H1 (cell line): ENCODE measurements at regions not wholly inside any gene's neighbourhood (a gene's known extent, or its start where the extent isn't known, plus 50 kb on each side); places are given as distances from the start of the nearest gene placed in this dataset.

Experiments
- CTCF ChIA-PET: fragments of 300-600 bp; sonication (Branson Sonifier 250); formaldehyde crosslinking; loops from one replicate; lab custom pipeline; 2021; ENCODE audit not compliant: partially characterized antibody; lab: Charles Lee
- POLR2A ChIA-PET: fragments of 300-600 bp; sonication (Branson Sonifier 250); formaldehyde crosslinking; loops from one replicate; lab custom pipeline; 2021; ENCODE audit warnings: inconsistent platforms; ENCODE audit not compliant: partially characterized antibody; lab: Charles Lee
- DNase-seq, 2 experiments: peaks; one replicate each; pipeline versions ENCODE4 v3.0.0 to v3.0.0-alpha.2; 2010 to 2022; ENCODE audit warnings: low spot score in 2 of 2, low read depth in 1 of 2, mixed read lengths in 1 of 2
- FAIRE-seq: peaks from 2 replicates; lab custom pipeline; 2011; peaks lifted over from hg19 to GRCh38; lab: Jason Lieb, UNC
- H2AFZ ChIP-seq: 2 replicates; pipeline ENCODE4 v1.8.1; 2012; ENCODE audit warnings: low read length, inconsistent platforms
- H2AK5ac ChIP-seq: 2 replicates; pipeline ENCODE4 v1.6.1; 2013; ENCODE audit warnings: low read depth, low read length
- H2BK120ac ChIP-seq: replicated peaks from 2 replicates; pipeline ENCODE3; 2013; ENCODE audit warnings: low read depth, low read length, inconsistent platforms
- H2BK12ac ChIP-seq: 2 replicates; pipeline ENCODE4 v1.6.1; 2013; ENCODE audit warnings: low read depth, low read length
- H2BK15ac ChIP-seq: 2 replicates; pipeline ENCODE4 v1.6.1; 2013; ENCODE audit warnings: low read length
- H2BK20ac ChIP-seq: 2 replicates; pipeline ENCODE4 v1.6.1; 2013; ENCODE audit warnings: low read length
- H2BK5ac ChIP-seq: 2 replicates; pipeline ENCODE4 v1.6.1; 2013; ENCODE audit warnings: low read depth, low read length
- H3K14ac ChIP-seq: 2 replicates; pipeline ENCODE4 v1.6.1; 2013; ENCODE audit warnings: inconsistent platforms; ENCODE audit not compliant: insufficient read length
- H3K18ac ChIP-seq: 2 replicates; pipeline ENCODE4 v1.6.1; 2013; ENCODE audit warnings: low read length; ENCODE audit errors: extremely low read depth
- H3K23ac ChIP-seq: 2 replicates; pipeline ENCODE4 v1.6.1; 2013; ENCODE audit warnings: inconsistent platforms; ENCODE audit not compliant: insufficient read length
- H3K23me2 ChIP-seq: 2 replicates; pipeline ENCODE4 v1.6.1; 2013; ENCODE audit warnings: low read depth, low read length
- H3K27ac ChIP-seq: 2 replicates; pipeline ENCODE4 v1.6.1; 2011; ENCODE audit warnings: low read depth, low read length, inconsistent platforms
- H3K27me3 ChIP-seq, 4 experiments: replicated peaks in 1 of 4; 1 replicate in 1 of 4; 2 replicates in 3 of 4; pipeline versions ENCODE4 v1.6.1 to v1.8.1; 2011 to 2013; ENCODE audit warnings: low read length in 3 of 4, mild to moderate bottlenecking in 3 of 4, inconsistent platforms in 2 of 4, mixed read lengths in 2 of 4, moderate library complexity in 1 of 4; ENCODE audit not compliant: control insufficient read depth in 3 of 4, insufficient read depth in 3 of 4; ENCODE audit errors: extremely low read depth in 1 of 4
- H3K36me3 ChIP-seq, 4 experiments: 2 replicates each; pipeline versions ENCODE4 v1.6.1 to v1.8.1; 2011 to 2013; ENCODE audit warnings: mild to moderate bottlenecking in 4 of 4, low read length in 3 of 4, moderate library complexity in 2 of 4, control low read depth in 1 of 4, inconsistent platforms in 1 of 4; ENCODE audit not compliant: insufficient read depth in 4 of 4, control insufficient read depth in 2 of 4
- H3K4ac ChIP-seq: replicated peaks from 2 replicates; pipeline ENCODE3; 2013; ENCODE audit warnings: low read length, low read depth, mixed read lengths, inconsistent platforms; ENCODE audit not compliant: insufficient read length
- H3K4me1 ChIP-seq, 4 experiments: replicated peaks in 1 of 4; 1 replicate in 1 of 4; 2 replicates in 3 of 4; pipeline versions ENCODE4 v1.6.1 to v1.8.1; 2011 to 2013; ENCODE audit warnings: low read length in 3 of 4, inconsistent platforms in 2 of 4, mixed read lengths in 1 of 4; ENCODE audit not compliant: insufficient read depth in 4 of 4, control insufficient read depth in 3 of 4
- H3K4me2 ChIP-seq, 2 experiments: 2 replicates each; pipeline versions ENCODE4 v1.6.1 to v1.8.1; 2011 to 2013; ENCODE audit warnings: low read depth in 2 of 2, low read length in 2 of 2, control low read depth in 1 of 2, inconsistent platforms in 1 of 2, mild to moderate bottlenecking in 1 of 2; ENCODE audit not compliant: insufficient read depth in 1 of 2
- H3K4me3 ChIP-seq, 4 experiments: fragments of 200-600, 300-600 bp in 1 of 4; sonication (generic), shearing (Covaris generic), sonication (Bioruptor Twin) in 1 of 4; 2 replicates each; pipeline versions ENCODE4 v1.5.1 to v1.8.1; 2011 to 2016; ENCODE audit warnings: low read length in 4 of 4, low read depth in 3 of 4, control low read depth in 2 of 4, inconsistent platforms in 2 of 4, mild to moderate bottlenecking in 2 of 4, mixed read lengths in 1 of 4, moderate library complexity in 1 of 4; ENCODE audit not compliant: insufficient read depth in 2 of 4; ENCODE audit errors: extremely low read depth in 1 of 4
- H3K56ac ChIP-seq: replicated peaks from 2 replicates; pipeline ENCODE3; 2013; ENCODE audit warnings: low read depth, mild to moderate bottlenecking, mixed read lengths, low read length, inconsistent platforms; ENCODE audit not compliant: insufficient read length
- H3K79me1 ChIP-seq: 2 replicates; pipeline ENCODE4 v1.6.1; 2013; ENCODE audit warnings: low read depth, low read length, control low read depth
- H3K79me2 ChIP-seq, 2 experiments: 2 replicates each; pipeline versions ENCODE4 v1.6.1 to v1.8.1; 2012 to 2013; ENCODE audit warnings: low read length in 2 of 2, mild to moderate bottlenecking in 2 of 2, inconsistent platforms in 1 of 2; ENCODE audit not compliant: insufficient read depth in 2 of 2, control insufficient read depth in 1 of 2
- H3K9ac ChIP-seq, 4 experiments: replicated peaks in 1 of 4; 1 replicate in 1 of 4; 2 replicates in 3 of 4; pipeline versions ENCODE4 v1.6.1 to v1.8.1; 2011 to 2013; ENCODE audit warnings: low read depth in 3 of 4, low read length in 3 of 4, control low read depth in 2 of 4, mild to moderate bottlenecking in 2 of 4, moderate library complexity in 2 of 4, inconsistent platforms in 1 of 4; ENCODE audit errors: extremely low read depth in 1 of 4
- H3K9me3 ChIP-seq, 2 experiments: 2 replicates each; pipeline versions ENCODE4 v1.6.1 to v1.8.1; 2012 to 2013; ENCODE audit warnings: mild to moderate bottlenecking in 2 of 2, moderate library complexity in 2 of 2, control low read depth in 1 of 2, inconsistent platforms in 1 of 2, low read depth in 1 of 2, low read length in 1 of 2, mixed read lengths in 1 of 2; ENCODE audit not compliant: insufficient read depth in 2 of 2
- H4K20me1 ChIP-seq, 2 experiments: replicated peaks in 1 of 2; 2 replicates each; pipeline versions ENCODE3 to v1.8.1; 2011 to 2013; ENCODE audit warnings: inconsistent platforms in 2 of 2, low read length in 2 of 2, mild to moderate bottlenecking in 1 of 2; ENCODE audit not compliant: insufficient read depth in 2 of 2, control insufficient read depth in 1 of 2
- H4K5ac ChIP-seq: 2 replicates; pipeline ENCODE4 v1.6.1; 2013; ENCODE audit warnings: low read length, low read depth, mixed read lengths, inconsistent platforms; ENCODE audit not compliant: insufficient read length
- H4K8ac ChIP-seq: 2 replicates; pipeline ENCODE4 v1.8.0; 2013; ENCODE audit warnings: mild to moderate bottlenecking, moderate library complexity, low read length, inconsistent platforms; ENCODE audit not compliant: insufficient read depth; ENCODE audit errors: extremely low read depth
- H4K91ac ChIP-seq: replicated peaks from 2 replicates; pipeline ENCODE3; 2013; ENCODE audit warnings: low read length, mixed read lengths, inconsistent platforms; ENCODE audit not compliant: insufficient read length
- BCL11A ChIP-seq, 2 experiments: IDR thresholded peaks; one replicate each; pipeline ENCODE4 v1.6.1; 2011; ENCODE audit warnings: low read depth in 2 of 2, low read length in 2 of 2, mild to moderate bottlenecking in 2 of 2
- GTF2F1 ChIP-seq: IDR thresholded peaks from 2 replicates; pipeline ENCODE4 v1.6.1; 2012; ENCODE audit warnings: low read depth, low read length, improper control_type of control experiment, borderline replicate concordance
- KDM5A ChIP-seq: fragments of 200-600 bp; IDR thresholded peaks from 2 replicates; pipeline ENCODE4 v1.7.1; 2012; ENCODE audit warnings: mild to moderate bottlenecking, low read length, inconsistent platforms, mixed read lengths
- TAF7 ChIP-seq: optimal IDR thresholded peaks from 2 replicates; pipeline ENCODE3; 2011; ENCODE audit warnings: low read depth, mild to moderate bottlenecking, inconsistent platforms, low read length, moderate library complexity, borderline replicate concordance
- TEAD4 ChIP-seq: IDR thresholded peaks from 2 replicates; pipeline ENCODE4 v1.6.1; 2012; ENCODE audit warnings: low read depth, low read length, inconsistent platforms, mixed read lengths
- WGBS, 2 experiments: shearing (Covaris generic) in 1 of 2; methylation state at CpG; one replicate each; pipeline versions ENCODE4 v1.1.6 to v1.1.7; 2013 to 2015; ENCODE audit warnings: low lambda C conversion rate in 2 of 2, mixed read lengths in 2 of 2, inconsistent platforms in 1 of 2, low coverage in 1 of 2, missing lambda C conversion rate in 1 of 2; ENCODE audit not compliant: insufficient replicate concordance in 2 of 2, insufficient coverage in 1 of 2, insufficient read length in 1 of 2; ENCODE audit errors: extremely low coverage in 1 of 2, missing lambda C conversion rate in 1 of 2; 5-methylcytosine and 5-hydroxymethylcytosine counted together

DNA sequence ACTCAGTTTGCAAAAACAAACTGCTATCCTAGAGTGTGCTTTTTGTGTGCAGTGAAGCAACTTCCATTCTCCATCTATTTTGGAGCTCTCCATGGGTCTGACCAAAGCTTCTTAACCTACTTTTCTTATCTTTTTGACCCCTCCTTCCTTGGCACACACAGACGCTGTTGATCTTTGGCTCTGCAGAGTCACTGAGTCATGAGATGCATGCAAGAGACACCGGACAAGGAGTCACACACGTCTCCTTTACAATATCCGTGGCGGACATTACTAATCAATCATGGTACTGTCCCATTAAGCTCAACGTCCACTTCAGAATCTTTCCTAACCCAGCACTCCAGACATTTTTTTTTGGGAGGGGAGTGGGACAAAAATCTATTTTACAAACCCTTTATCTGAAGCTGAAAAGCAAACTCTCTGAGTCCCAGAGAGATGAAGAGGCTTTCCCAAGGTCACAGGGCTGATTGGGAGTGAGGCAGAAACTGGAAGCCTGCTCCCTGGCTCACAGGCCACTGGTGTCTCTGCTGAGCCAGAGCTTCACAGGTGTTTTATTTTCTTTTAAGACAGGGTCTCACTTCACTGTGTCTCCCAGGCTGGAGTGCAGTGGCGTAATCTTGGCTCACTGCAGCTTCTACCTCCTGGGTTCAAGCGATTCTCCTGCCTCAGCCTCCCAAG is 165.8 kb upstream of the SYT13 start:
- no peak overlapping the region for H4K5ac ChIP-seq
- no peak overlapping the region for H3K9ac ChIP-seq
- no peaks in the 10 kb centered on the region for H4K20me1 ChIP-seq
- TF ChIP-seq TAF7 (no peak), KDM5A (no peak), TEAD4 (no peak), BCL11A (IDR thresholded peaks at IDR 0.05; ENCODE audit: low read depth in 2 of 2, low read length in 2 of 2) (no peak), GTF2F1 (no peak)
- no peak overlapping the region for H3K4me3 ChIP-seq
- H3K9me3 ChIP-seq, result no peaks in the 10 kb centered on the region
- no peak overlapping the region for H3K23ac ChIP-seq
- no peak overlapping the region for H3K14ac ChIP-seq
- H2BK12ac ChIP-seq, result no peak overlapping the region
- H3K27me3 ChIP-seq, result 0 out of 7 replicates have a peak, but pooled peaks cover 0 to 1% (median 0%) of the 10 kb centered on the region in 4 experiments
- no peak overlapping the region for H2AFZ ChIP-seq
- no peaks in the 10 kb centered on the region for H3K79me1 ChIP-seq
- no peaks in the 10 kb centered on the region for H3K36me3 ChIP-seq
- H4K8ac ChIP-seq, result no peak overlapping the region
- H3K23me2 ChIP-seq, result no peaks in the 10 kb centered on the region
- H2BK20ac ChIP-seq, result no peak overlapping the region
- WGBS, 2 experiments, result 77% methylated on average over 8 of the region's 8 CpGs; no CpG with 5 or more reads in 1 of the 2 experiments
- POLR2A ChIA-PET, result no interaction called here
- CTCF ChIA-PET, result interaction anchor here (0.6 to 1.5 kb wide), 4 partner anchors 13 to 253 kb away, joined by 3 to 5 read pairs (median 4); no protein-coding TSS in a partner anchor
- H2AK5ac ChIP-seq, result no peak overlapping the region
- DNase-seq (no peak), FAIRE-seq (no peak)
- H2BK15ac ChIP-seq, result no peak overlapping the region
- H3K18ac ChIP-seq, result no peak overlapping the region
- H3K79me2 ChIP-seq, result no peaks in the 10 kb centered on the region
- H3K27ac ChIP-seq, result no peak overlapping the region
- no peak overlapping the region for H3K4ac ChIP-seq
- H2BK120ac ChIP-seq, result no peak overlapping the region
- no peaks in the 10 kb centered on the region for H3K4me1 ChIP-seq
- H4K91ac ChIP-seq, result no peak overlapping the region
- H2BK5ac ChIP-seq, result no peak overlapping the region
- no peak overlapping the region for H3K4me2 ChIP-seq
- no peak overlapping the region for H3K56ac ChIP-seq
